GM18508 (cell line): ENCODE measurements at regions not wholly inside any gene's neighbourhood (a gene's known extent, or its start where the extent isn't known, plus 50 kb on each side); places are given as distances from the start of the nearest gene placed in this dataset.

Experiments
- ATAC-seq: cut with Tn5 transposase; IDR thresholded peaks from one replicate; pipeline ENCODE4 v1.9.1; 2021; ENCODE audit warnings: moderate number of reproducible peaks; ENCODE audit not compliant: insufficient read depth, unreplicated experiment

DNA sequence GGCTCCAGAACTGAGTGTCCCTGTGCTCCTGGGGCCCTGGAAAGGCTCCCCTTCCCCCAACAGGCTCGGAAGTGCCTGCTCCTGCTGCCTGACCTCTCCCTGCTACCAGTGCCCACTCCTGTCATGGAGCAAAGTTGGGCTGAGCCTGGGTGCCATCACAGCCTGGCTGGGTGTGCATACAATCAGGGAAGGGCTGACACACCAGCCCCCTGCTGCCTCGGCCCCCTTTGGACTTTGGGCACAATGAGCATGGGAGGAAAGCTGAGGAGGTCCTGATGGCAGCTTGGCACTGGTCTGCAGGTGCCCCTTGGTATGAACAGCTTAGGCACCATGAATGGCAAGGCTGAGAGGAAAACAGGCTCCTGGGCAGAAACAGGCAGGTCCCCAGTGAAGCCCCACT lies 405.0 kb downstream of the PID1 start:
- no peak for ATAC-seq

DNA sequence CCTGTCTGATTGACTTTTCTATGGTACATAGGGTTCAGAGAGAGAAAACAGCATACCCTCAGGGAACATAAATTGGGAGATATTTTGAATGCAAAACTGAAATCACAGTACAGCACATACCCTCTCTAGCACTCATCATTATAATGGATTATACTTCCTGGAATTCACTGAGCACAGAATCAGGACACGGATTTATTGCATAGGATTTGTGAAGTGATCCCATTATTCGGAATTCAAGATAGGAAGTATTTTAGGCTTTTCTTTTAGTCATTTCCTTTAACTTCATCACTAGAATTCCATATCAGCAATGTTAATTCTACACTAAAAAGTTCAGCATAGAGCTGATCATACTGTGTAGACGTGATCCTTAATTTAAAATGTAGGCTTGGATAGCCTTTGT lies 407.0 kb downstream of the PID1 start:
- no peak for ATAC-seq

DNA sequence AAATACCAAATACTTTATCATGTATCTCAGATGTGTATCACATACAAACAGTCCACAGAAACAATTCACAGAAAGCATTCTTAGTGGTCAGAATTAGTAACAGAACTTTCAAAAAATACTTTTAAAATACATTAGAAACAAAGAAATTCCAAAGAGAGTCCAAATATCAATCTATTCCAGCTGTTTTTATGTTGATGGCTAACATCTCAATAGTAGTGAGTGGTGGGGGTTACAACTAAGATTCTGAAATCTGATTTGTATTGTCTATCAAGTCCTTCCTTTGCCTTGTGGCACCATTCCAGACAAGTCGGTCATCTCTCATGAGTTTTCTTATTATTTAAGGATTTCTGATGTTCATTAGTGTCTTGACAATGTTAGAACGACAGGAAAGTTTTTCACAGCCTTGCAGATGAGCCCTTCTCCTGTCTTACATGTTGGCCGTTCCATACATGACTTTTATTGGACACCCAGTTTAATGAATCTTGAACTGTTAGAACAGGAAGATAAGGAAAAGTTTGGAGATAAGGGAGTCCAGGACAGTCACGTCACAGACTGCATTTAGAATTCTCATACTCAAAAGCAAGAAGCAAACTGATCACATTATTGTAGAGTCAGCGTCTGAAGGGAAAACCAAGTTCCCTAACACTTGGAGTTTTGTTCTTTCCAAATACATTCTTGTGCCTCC lies 410.3 kb downstream of the PID1 start:
- ATAC-seq: no peak

DNA sequence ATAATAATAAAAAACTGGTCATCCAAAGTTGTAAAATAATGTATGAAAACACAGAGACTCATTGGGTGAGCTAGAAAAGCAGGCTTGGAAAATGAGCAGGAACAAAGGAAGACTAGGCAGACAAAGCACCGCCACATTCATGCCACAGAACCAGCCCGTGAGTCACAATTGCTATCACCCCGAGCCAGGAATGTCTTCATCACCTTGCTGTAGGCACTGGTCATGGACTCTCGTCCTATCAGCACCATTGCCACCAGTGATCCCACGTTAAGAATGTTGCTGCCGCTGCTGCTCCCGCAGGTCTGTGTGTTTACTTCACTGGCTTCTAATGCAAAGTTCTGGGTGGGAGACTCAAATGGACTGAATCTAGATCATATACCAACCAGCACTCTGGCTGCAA lies 417.9 kb downstream of the PID1 start:
- ATAC-seq: no peak

DNA sequence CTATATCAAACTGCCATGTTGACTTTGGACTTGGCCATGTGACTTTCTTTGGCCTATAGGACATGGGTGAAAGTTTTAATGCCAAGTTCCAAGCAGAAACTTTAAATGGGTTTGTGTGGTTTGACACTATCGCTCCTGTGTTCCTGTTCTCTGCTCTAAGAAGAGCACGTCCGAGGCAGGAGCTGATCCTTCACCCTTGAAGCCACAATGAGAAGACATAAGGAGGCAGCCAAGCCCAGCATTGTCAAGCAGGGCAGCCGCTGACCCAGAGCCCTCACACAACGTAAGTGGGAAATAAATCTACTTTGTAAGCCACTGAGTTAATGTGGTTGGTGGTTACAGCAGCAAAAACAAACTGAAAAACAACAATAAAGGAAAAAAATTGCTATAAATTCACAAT lies 422.4 kb downstream of the PID1 start:
- no peak for ATAC-seq

DNA sequence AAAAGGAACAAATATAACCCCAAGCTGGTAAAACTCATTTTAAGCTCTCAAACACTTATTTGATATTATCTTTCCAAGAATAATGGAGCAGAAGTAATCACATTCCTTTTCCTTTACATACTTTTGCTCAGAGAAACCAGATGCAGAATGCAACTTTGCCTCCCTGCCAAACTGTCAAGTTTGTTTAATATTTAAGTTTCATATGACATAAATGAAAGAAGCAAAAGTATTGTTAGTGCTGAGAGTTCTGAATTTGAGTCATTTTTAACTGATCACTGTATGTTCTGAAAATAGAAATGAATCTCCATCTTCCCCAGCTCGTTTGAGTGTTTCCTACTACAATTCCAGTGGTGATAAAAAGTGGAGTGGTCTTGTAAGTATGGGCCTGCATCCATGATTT lies 423.4 kb downstream of the PID1 start:
- no peak for ATAC-seq

DNA sequence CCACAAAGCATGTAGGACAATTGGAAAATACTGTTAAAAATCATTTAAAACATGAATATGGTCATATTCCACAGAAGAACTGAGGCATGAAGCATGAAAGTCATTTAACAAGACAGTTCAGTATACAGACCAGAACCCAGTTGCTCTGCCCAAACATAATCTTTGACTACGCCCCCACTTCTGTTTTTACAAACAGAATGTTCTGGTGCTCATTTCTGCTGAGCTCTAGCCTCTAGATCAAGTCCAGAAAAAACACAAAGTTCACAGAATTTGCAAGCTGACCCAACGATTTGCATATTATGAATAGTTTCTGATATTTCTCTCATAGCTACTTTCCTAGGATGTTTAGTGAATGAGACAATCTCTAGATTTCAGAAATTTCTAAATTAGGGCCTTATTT lies 424.9 kb downstream of the PID1 start:
- ATAC-seq: no peak

DNA sequence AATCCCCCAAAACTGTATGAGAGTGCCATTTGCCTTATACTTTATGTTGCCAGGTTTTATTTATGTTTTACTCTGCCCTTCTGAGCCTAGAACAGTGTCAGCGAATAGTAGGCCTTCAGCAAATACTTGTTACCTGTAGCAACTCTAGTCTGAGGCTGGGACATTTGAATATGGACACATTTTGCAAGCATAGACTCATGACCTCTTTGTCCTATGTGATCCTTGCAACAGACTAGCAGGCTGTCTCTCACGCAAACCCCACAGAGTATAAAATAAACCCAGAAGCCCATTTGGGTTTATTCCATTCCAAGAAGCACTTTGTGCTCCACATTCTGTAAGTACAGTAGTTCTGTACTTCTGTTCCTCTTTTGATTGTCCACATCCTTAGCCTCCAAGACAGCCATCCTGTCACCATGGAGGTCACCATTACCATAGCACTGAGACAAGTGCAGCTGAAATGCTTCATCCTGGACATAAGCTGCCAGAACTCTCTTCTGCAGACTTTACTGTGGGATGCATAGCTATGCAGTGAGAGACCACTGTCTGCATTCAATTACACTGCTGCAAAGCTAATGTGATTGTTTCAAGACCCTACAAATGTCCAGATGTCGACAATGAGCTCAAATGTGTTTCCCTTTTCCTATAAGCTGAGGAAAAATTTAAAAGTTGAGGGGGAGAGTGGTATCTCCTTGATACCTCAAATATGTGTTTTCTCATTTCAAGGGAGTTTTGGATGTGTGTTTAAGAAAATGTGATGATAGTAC lies 425.7 kb downstream of the PID1 start:
- no peak for ATAC-seq

DNA sequence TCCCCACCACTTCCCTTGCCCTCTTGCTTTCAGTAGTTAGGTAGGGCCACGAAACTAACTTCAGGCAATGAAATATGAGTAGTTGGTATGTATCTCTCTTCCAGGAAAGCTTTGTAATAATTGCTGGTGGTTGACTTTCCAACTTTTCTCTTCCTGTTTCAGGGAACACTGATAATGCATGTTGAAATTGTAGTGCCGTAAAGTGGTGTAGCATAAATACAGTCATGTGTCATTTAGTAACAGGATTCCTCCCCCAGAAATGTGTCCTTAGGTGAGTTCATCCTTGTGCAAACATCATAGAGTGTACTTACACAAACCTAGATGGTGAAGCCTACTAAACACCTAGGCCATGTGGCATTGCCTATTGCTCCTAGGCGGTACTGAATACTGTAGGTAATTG lies 429.2 kb downstream of the PID1 start:
- no peak for ATAC-seq

DNA sequence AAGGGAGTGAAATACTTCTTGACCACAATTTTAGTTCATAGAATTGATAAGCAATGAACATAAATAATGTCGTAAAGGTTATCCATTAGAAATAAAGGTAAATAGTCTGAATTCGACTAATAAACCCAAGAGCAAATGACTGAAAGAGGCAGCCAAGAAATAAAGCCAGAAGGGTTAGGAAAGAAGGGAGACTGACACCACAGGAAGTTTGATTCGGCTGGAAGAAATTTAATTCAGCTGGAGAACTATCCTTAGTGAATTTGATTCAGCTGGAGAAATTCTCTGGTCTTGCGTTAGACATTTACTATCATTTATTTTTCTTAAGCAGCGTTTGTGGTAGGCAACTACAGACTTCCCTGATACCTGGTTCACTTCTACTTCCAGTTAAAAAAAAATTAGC lies 429.6 kb downstream of the PID1 start:
- no peak for ATAC-seq

DNA sequence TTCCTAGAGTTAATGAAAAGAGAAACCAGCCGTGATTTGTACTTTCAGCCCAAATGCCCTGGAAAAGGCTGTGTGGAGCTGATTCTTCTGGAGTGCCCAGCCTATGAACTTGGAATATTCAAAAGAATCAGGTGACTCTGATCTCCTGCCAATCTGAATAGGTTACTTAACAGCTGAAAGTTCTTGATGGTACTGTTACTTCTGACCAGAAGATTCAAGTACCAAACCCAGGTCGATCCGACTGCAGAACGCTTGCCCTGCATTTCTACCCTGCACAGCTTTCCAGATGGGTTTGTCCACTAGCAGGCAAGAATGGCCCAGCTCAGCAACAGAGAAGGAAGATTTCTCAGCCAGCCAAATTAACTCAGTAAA lies 430.4 kb downstream of the PID1 start:
- ATAC-seq: no peak

DNA sequence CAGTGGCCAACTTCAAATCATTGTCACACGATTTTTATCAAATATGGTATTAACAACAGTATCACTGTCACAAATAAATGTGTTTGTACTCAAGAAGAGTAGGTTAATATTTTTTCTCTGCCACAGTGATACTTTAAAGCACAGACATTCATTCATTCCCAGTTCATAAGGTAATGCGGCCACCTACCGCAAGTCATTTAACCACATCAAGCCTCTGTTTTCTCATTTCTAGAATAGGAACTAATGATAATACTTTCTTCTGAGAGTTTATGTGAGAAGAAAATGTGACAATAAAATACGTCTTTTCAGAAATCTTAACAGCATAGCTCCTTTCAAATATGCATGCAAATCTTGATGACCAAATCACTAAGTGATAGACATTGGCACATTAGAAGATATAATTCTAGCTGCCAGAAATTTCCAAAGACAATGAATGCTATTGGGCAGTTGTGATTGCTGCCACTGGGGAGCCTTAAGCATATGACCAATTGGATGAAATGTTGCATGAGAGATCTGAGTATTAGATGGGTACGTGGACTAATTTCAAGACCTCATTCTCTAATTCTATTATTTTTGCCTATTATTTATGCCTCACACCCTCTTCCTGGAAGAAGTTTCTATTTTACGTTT lies 430.9 kb downstream of the PID1 start:
- no peak for ATAC-seq

DNA sequence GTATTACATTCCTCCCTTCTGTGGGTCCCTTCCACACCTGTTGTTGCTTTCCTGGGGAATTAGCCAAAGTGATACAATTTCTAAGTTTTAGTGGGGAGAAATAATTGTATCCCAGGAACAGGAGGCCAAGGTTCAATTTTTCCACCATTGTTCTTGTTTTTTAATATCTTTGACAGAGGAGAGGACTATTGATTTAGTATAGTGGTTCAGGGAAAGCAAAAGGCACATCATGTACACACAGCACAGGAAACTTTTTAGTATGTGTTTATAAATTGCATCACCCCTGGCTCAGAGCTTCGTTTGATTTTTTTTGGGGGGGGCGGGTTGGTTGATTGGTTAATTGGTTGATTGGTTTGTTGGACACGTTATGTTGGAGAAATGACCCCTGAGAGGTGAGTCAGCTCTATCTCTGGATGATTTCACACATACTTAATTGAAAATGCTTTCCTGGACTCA lies 431.6 kb downstream of the PID1 start:
- no peak for ATAC-seq

DNA sequence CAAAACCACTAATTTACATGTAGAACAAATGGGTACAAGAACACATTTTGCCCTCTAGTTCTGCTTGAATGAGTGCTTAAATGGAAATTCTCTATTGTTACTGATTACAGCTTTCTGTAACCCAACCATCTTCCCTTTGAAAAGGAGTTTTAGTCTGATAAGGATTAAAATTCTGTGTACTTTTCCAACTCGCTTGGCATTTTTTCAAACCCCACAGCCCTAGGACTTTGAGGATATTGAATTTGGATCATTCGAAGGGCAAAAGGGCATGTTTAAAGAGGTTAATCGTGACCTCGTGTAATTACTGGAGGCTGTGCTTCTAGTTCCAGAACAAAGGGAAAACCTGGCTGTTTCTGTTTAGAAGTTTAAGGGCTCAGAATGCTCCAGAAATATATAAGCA lies 432.3 kb downstream of the PID1 start:
- no peak for ATAC-seq

DNA sequence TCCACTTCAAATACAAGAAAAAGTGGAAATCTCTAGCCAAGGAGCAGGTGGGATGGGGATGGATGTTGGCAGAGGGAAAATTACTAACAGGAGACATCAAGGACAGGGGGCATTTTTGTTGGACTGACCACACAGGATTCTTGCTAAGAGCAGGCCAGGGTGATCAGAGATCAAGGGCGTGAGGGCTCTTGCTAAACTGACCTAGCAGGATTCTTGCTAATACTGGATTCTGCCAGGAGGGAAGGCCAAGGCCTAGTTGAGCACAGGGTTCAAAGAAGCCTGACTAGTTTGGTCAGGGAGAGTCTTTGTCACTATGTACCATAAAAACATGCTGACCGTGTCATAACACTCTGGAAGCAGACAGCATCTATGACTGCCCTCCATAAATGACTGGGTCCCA lies 442.7 kb downstream of the PID1 start:
- ATAC-seq: no peak

DNA sequence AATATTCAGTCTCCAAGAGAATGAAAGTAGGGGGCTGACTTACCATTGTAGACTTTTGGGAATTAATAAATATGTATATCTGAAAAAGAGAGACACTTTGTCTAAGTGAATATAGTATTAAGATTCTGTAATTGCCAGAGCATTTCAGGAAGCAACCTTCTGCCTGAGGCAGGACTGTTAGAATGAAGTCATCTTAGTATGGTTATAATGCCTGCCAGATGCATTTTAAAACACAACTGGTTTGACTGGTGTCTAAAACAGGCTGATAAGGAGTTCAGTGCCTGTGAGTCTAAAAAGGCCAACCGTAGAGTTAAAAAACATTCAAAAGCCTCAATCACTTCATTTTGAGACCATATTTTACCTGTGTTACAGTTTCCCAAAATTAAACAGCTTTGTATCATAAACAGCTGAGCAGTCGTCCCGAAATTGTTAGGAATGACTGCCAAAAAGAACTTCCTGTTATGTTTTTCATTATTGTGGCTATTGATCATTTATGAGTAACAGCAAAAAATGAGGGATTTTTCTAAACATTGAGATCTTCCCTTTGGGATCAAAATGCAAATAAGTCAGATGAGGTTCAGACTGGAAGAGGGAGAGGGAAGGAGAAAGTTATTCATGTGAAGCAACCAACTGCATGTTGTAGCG lies 443.9 kb downstream of the PID1 start:
- ATAC-seq: no peak

DNA sequence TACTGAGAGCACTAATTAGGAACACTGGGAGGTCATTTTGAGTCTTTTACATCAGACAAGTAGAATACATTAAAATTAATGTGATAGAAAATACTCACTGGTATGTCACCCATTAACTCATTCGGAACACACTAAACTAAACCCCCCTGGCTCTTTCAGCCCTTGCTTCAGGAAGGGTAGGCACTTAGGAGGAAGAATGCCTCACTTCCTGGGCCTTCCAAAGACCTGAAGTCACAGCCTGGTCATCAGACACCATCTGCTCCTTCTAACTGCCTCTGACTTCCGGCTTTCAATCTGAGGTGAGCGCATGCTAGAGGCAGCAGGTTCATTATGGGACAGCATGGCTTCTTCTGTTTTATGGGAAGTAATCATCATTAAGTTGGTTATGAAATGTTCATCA lies 451.4 kb downstream of the PID1 start:
- no peak for ATAC-seq

DNA sequence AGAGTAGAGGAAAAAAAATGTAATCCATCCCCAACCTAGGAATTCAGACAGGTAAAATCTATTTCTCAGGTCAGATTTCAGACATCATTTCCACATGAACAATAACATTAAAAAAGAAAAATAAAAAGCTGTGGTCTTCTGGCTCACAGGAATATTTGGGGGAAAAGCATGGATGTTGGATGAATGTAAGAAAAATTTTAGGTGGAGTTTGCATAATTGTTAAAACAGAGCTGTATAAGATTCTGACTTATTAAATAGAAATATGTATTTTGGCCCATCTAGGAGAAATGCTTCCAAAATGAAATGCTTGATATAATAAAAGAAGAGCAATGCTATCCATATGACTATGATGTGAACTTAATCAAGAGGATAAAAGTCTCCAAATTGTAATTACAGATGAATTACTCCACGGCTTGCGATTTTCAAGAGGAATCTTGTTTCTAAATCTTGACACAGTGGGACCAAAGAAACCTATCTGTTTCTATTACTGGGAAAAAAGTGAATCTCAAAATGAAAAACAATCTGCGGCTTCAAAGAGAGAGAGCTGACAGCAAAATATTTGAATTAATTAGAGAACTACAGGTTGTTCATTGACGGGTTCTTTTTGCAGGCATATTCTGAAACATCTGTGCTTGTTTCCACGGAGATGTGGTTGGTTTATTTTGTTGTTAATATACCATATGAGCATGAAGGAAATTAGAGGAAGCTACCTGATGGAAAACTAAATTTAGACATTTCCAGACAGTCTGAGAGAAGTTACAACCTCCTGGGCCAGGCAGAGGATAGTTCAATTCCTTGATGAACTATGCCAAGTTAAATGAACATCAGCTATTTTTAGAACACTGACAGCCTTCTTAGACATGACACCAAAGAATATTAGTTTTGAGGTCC lies 468.7 kb downstream of the PID1 start:
- no peak for ATAC-seq

DNA sequence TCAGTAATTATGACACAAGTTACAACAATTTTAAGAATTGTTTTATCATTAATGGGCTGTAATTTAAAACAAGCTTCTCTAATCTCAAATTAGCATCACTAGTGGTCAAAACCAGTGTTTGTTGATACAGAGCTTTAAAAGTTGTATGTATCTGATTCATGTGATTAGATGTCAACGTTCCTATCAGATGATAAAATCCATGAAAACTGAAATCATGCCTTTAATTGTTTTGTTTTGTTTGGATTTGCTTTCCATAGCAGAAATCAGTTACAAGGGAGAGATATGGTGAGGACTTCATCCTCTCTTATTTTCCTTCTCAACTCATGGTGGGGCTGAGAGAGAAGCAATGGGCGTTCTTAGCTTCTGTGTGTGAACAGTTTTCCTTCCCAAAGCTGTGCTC lies 469.6 kb downstream of the PID1 start:
- no peak for ATAC-seq

DNA sequence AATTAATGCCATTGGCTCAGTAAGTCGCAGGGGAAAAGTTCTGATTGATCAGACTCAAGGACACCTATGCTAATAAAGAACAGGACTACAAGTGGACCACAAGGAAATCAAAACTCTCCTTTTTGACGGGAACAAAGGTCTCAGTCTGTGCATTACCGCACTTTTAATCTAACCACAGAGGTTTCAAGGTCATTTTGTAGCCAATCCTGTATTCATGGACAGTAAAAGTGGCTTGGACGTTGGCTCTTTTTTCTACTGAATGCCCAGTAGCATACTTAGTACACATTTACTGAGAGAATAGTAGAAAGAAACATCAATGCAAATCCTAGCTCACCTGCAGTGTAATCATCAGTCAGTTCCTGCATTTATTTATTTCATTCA lies 471.9 kb downstream of the PID1 start:
- ATAC-seq: no peak
